Loucy (cell line): ENCODE measurements at regions not wholly inside any gene's neighbourhood (a gene's known extent, or its start where the extent isn't known, plus 50 kb on each side); places are given as distances from the start of the nearest gene placed in this dataset.
A peak's percentile ranks its signal among the peaks of the same experiment; 100 is the strongest.

ENCODE experiments used
- H2AFZ ChIP-seq: fragments of 200-600 bp; sonication (generic); 2 replicates; pipeline ENCODE4 v1.6.0; 2016; ENCODE audit warnings: antibody characterized with exemption, mild to moderate bottlenecking, low read length, moderate library complexity
- H3F3A ChIP-seq: fragments of 200-600 bp; 2 replicates; pipeline ENCODE4 v1.6.0; 2016; ENCODE audit warnings: antibody characterized with exemption, low read depth, mild to moderate bottlenecking
- H3K27me3 ChIP-seq: fragments of 200-600 bp; sonication (generic); 2 replicates; pipeline ENCODE4 v1.6.1; 2014; ENCODE audit warnings: low read length, mild to moderate bottlenecking; ENCODE audit not compliant: insufficient read depth, poor library complexity, severe bottlenecking
- H3K36me3 ChIP-seq: fragments of 200-600 bp; sonication (generic); 2 replicates; pipeline ENCODE4 v1.6.1; 2016; ENCODE audit warnings: low read length; ENCODE audit not compliant: insufficient read depth
- H3K4me1 ChIP-seq: fragments of 200-600 bp; sonication (generic); 2 replicates; pipeline ENCODE4 v1.5.1; 2014; ENCODE audit warnings: low read length, mild to moderate bottlenecking; ENCODE audit not compliant: insufficient read depth, poor library complexity, severe bottlenecking
- H3K4me2 ChIP-seq: fragments of 200-600 bp; sonication (generic); 2 replicates; pipeline ENCODE4 v1.6.0; 2014; ENCODE audit warnings: antibody characterized with exemption, low read length, low read depth, mild to moderate bottlenecking; ENCODE audit not compliant: poor library complexity, severe bottlenecking
- H3K4me3 ChIP-seq: fragments of 200-600 bp; sonication (generic); 2 replicates; pipeline ENCODE4 v1.5.1; 2014; ENCODE audit warnings: low read length, mild to moderate bottlenecking, mixed read lengths; ENCODE audit not compliant: poor library complexity, severe bottlenecking
- H3K79me2 ChIP-seq: fragments of 200-600 bp; sonication (generic); 2 replicates; pipeline ENCODE4 v1.6.1; 2014; ENCODE audit warnings: low read length; ENCODE audit not compliant: insufficient read depth
- H3K9ac ChIP-seq: fragments of 200-600 bp; sonication (generic); 2 replicates; pipeline ENCODE4 v1.6.0; 2014; ENCODE audit warnings: mild to moderate bottlenecking, low read depth, low read length, moderate library complexity; ENCODE audit not compliant: poor library complexity, severe bottlenecking
- H3K9me2 ChIP-seq: fragments of 200-600 bp; sonication (generic); replicated peaks from 2 replicates; pipeline ENCODE4 v1.6.1; 2016; ENCODE audit warnings: low read depth, low read length, mixed read lengths
- H3K9me3 ChIP-seq: fragments of 200-600 bp; sonication (generic); 2 replicates; pipeline ENCODE4 v1.6.1; 2014; ENCODE audit warnings: mild to moderate bottlenecking, antibody characterized with exemption, low read length, low read depth; ENCODE audit not compliant: insufficient read depth
- H4K20me1 ChIP-seq: fragments of 200-600 bp; sonication (generic); 2 replicates; pipeline ENCODE4 v1.6.0; 2014; ENCODE audit warnings: antibody characterized with exemption, low read length, mild to moderate bottlenecking; ENCODE audit not compliant: insufficient read depth, poor library complexity, severe bottlenecking
- CTCF ChIP-seq: fragments of 200-600 bp; sonication (generic); conservative IDR thresholded peaks from 2 replicates; pipeline ENCODE4 v1.5.1; 2014; ENCODE audit warnings: mild to moderate bottlenecking, antibody characterized with exemption, low read length
- EZH2phosphoT487 ChIP-seq: fragments of 200-600 bp; IDR thresholded peaks from 2 replicates; pipeline ENCODE4 v1.6.1; 2018; ENCODE audit warnings: antibody characterized with exemption, mild to moderate bottlenecking, moderate library complexity, borderline replicate concordance

- H3K9ac ChIP-seq, result peak overlapping the region; percentile 61
- H2AFZ ChIP-seq, result no peak overlapping the region; the same call in 1 of the 2 replicates
- no peaks in the 10 kb centered on the region for H3K9me3 ChIP-seq
- peak overlapping the region; percentile 77 for H3K4me2 ChIP-seq
- H3K4me3 ChIP-seq, result peak overlapping the region; percentile 67
- peaks cover 68% of the 10 kb centered on the region for H3K4me1 ChIP-seq
- no peaks in the 10 kb centered on the region for H3K9me2 ChIP-seq
- H3K79me2 ChIP-seq, result peaks cover 6% of the 10 kb centered on the region; the same call in 1 of the 2 replicates
- TF ChIP-seq EZH2phosphoT487, result no peak
- TF ChIP-seq CTCF, result no peak
- peaks cover 12% of the 10 kb centered on the region; the same call in 1 of the 2 replicates for H3F3A ChIP-seq
- no peaks in the 10 kb centered on the region for H3K27me3 ChIP-seq
- no peaks in the 10 kb centered on the region for H3K36me3 ChIP-seq
- no peaks in the 10 kb centered on the region for H4K20me1 ChIP-seq
These were observed 69.7 kb downstream of the GLYATL1 start for GRCh38 chr11:59008947-59009346.

- Histone ChIP-seq H3F3A (peaks cover 12% of the 10 kb centered on the region; the same call in 1 of the 2 replicates), H2AFZ (no peak overlapping the region), H3K4me3 (peak overlapping the region; percentile 67), H3K9ac (peak overlapping the region; percentile 61), H3K9me3 (no peaks in the 10 kb centered on the region), H3K4me2 (peak overlapping the region; percentile 77), H3K4me1 (peaks cover 68% of the 10 kb centered on the region), H3K79me2 (peaks cover 6% of the 10 kb centered on the region; the same call in 1 of the 2 replicates), H3K27me3 (no peaks in the 10 kb centered on the region), H4K20me1 (no peaks in the 10 kb centered on the region), H3K36me3 (no peaks in the 10 kb centered on the region), H3K9me2 (no peaks in the 10 kb centered on the region)
- TF ChIP-seq EZH2phosphoT487, result no peak
- no peak for TF ChIP-seq CTCF
These were observed 70.4 kb downstream of the GLYATL1 start for GRCh38 chr11:59009661-59010060.

- peak overlapping the region; percentile 67 for H3K4me3 ChIP-seq
- TF ChIP-seq CTCF (no peak), EZH2phosphoT487 (no peak)
- H3K9me3 ChIP-seq, result no peaks in the 10 kb centered on the region
- no peak overlapping the region for H2AFZ ChIP-seq
- no peaks in the 10 kb centered on the region for H3K27me3 ChIP-seq
- no peaks in the 10 kb centered on the region for H3K36me3 ChIP-seq
- H3K9ac ChIP-seq, result peak overlapping the region; percentile 61
- H3K79me2 ChIP-seq, result peaks cover 6% of the 10 kb centered on the region; the same call in 1 of the 2 replicates
- H3F3A ChIP-seq, result peaks cover 12% of the 10 kb centered on the region; the same call in 1 of the 2 replicates
- H3K9me2 ChIP-seq, result no peaks in the 10 kb centered on the region
- H4K20me1 ChIP-seq, result no peaks in the 10 kb centered on the region
- peaks cover 68% of the 10 kb centered on the region for H3K4me1 ChIP-seq
- peak overlapping the region; percentile 77 for H3K4me2 ChIP-seq
These were observed 71.4 kb downstream of the GLYATL1 start for GRCh38 chr11:59010708-59011107.
